ENCODE measurements at regions not wholly inside any gene's neighbourhood (a gene's known extent, or its start where the extent isn't known, plus 50 kb on each side); places are given as distances from the start of the nearest gene placed in this dataset.
A peak's percentile ranks its signal among the peaks of the same experiment; 100 is the strongest.

DNA sequence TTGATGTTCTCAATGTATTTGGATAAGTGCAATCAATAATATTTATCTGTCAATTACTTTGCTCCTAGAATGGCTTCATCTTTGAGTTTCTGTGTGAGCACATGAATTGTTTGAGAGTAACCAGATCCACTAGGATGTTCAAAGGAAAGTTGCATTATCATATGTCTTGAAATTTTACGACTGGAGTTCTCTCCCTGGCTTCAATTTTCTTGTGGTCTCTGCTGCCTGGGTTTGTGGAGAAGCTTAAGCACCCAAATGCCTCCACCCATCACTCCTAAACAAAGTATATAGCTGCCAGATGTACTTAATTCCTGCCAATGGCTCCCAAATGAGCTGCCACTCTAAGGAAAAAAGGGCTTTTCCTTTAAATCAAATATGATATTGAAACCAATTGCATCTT lies 1149.4 kb upstream of the ZEB2 start:
- DNase-seq (ENCODE audit: low read depth, low spot score): no peak

DNA sequence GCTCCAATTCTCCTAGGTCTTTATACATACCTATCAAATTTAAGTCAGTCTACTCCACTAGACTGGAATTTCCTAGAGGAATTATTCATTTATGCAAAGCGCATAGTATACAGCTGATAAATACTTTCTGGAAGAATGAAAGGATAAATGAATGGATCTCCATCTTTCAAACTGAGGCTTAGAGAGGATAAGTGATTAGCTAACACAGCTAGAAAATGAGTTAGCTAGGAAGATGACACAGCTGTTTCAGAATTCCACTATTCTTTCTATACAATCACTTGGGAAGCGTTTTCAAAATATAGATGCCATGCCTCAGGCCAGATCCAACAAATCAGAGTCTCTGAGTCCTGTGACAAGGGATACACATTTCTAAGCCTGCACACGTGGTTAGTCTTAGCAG lies 1146.6 kb upstream of the ZEB2 start:
- no peak for DNase-seq (ENCODE audit: low read depth, low spot score)

DNA sequence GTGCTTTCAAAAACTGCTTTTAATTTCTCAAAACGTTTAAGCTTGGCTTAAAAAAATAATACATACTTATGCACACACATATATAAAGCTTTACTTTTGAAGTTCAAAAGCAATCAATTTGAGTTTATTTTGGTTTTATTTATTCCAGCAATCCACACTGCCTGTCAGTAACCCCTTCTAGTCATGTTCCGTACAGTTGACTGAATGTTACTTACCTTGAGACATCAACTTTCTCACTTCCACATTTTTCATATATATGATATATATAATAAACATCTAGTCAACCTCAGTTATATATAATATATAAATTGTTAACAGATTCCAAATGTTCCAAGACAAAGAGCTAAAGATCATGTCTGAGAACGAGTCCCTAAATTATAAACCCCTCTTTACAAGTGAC lies 1137.3 kb upstream of the ZEB2 start:
- DNase-seq (ENCODE audit: low read depth, low spot score): no peak

DNA sequence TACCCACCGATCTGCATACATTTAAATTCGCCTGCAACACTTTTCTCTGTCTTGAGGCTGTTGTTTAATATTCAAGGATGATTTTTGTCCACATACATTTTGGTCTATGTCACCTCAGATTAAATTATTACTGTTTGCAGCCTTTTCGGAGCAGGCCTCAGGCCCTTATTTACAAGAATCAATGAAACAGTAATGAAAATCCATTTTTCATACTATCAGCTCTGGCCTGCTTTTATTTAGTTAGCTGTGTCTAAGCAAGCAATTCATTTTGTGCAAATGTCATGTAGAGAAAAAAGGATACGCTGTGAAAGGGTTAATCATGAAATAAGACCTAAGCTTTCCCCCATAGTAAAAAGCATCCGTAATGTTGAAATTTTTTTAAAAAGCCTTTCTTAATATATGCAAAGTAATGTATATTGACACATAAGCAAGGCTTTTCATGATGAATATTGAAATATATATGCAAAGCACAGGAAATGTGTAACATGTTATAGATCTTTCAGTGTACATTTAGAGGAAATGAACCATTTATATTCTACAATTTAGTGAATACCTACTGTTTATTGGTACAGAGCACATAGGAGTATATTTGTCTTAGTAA lies 1135.3 kb upstream of the ZEB2 start:
- DNase-seq (ENCODE audit: low read depth, low spot score): no peak

DNA sequence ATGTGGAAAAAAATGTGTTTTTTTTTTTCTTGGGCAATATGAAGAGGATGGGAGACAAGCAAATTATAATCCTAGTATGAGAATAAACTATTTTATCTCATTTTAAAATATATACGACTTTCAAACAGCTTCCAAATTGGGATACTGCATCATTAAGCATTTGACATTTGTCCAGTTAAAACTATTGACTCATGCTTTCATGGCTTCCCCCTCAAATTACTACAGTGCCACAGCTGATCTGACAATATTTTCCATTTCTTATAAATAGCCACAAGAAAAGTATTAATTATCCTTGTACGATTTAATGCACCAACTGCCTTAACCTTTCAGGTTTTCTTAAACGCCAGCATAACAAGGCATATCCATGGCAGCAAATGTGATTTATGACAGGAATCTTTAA lies 1134.8 kb upstream of the ZEB2 start:
- DNase-seq (ENCODE audit: low read depth, low spot score): no peak

DNA sequence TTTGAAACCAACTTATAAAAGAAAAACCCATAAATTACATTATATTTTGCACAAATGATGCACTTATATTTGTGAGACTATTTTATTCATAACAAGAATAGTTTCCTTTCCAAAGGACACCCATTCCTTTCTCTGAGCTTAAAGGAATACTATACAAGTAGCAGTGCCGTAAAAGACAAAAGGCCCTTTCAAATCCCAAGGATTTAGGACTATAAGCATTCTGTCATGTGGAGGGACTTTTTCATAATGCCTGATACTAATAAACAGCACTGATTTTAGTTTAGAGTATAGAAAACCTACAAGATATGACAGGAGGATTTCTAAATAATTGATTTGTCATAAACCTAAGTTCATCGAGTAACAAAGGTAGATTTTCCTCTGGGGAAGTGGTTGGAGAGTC lies 1134.2 kb upstream of the ZEB2 start:
- no peak for DNase-seq (ENCODE audit: low read depth, low spot score)

DNA sequence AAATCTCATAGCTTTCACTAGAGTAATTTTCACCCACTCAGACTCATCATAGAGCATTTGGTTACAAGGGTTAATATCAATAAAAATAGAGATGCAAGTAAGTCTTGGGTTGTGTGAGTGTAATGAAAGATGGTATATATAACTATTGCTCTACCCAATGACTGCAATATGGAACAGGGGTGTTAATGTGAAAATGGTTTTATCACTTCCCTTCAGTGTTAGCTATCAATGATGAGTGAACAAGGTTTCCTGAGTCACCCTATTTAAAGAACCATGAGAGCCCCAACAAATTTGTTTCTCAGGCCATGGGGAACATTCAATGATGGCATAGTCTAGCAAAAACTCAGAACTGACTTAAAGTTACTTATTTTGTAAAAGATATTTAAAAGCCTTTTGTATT lies 1133.6 kb upstream of the ZEB2 start:
- no peak for DNase-seq (ENCODE audit: low read depth, low spot score)

DNA sequence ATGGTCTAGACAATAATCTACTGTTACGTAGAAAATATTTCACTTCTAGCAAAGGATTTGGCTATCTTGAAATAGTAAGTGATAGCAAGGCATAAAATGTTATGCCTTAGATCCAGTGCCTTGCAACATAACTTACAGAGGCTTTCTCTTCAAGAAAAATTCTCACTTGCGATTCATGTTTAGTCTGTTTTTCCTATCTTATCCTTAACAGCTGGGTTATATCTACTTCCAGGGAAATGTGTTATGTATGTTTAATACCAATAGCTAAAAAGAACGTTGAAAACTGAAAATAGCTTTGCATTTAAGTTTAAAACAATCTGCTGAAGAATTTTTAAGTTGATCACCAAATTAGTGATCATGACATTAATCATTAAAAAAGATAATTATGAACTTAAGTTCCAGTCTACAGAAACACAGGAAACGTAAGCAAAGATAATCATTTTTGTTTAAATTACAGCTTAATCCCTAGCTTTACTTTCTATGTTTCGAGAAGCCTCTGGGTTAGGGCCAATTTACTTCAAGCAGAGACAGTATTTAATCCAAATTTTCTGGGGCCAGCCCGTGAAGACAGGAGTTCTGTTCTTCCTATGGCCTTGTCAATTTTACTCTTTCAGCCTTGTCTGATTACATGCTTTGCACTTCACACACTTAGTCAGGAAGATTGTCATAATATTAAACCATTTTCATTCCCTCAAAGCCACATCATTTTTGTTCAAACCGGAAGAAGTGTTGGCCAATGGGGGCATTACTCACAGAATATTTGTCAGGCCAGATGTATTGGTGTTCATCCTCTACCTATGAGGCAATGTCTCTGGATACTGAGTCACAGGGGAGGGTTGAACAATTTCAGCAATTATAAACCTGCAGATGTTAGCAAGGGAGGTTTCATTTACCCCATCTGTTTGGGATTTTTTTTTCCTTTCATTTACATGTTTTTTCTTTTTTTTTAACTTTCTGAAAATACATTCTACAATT lies 1132.9 kb upstream of the ZEB2 start:
- DNase-seq (ENCODE audit: low read depth, low spot score): no peak

DNA sequence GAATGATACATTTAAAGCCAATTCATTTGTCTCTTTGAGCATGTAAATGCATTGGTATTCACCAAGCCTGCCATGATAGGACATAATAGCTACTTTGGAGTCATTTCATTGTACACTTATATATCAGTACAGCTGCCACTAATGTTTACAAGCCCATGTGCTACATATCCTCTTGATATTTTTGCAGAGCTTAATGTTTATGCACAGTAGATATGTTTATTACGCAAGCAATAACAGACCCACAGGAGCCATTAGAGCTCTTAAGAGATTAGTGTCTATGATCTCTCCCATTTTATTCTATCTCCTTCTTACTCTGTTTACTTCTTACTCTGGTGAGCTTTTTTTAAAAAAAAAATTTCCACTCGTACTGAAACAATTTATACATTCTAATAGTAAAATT lies 1132.1 kb upstream of the ZEB2 start:
- DNase-seq (ENCODE audit: low read depth, low spot score): no peak

DNA sequence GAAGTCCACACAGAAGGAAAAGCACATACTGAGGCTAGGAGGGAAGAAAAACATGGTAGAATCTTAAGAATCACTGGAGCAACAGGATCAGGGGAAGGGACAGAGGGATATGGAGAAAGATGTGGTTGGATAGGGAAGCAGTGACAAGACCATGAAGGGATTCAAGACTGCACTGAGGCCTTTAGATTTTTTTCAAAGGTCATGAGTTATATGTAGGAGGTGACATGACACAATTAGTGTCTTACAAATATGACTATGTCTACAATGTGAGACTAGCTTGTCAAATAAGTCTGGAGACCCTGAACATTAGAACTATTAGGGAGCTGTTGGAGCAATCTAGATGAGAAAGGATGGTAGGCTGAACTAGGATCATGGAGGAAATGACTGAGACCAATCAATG lies 1130.3 kb upstream of the ZEB2 start:
- DNase-seq (ENCODE audit: low read depth, low spot score): no peak

DNA sequence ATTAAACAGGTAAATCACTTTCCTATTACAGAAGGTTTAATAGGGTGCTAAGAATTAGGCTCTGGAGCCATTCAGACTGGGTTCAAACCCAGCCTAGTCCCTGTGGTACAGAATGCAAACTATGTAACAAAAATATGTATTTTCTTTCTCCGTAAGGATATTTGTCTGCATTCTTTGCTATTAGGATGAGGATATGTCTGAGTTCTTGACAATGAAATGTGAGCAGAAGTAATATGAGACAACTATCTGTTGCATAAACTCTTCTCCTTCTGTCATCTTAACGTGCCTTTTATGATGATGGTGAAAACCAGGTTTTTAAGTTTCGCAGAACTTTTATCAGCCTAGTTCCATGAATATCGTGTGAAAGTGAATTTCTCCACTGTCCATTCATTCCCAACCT lies 1129.1 kb upstream of the ZEB2 start:
- no peak for DNase-seq (ENCODE audit: low read depth, low spot score)

DNA sequence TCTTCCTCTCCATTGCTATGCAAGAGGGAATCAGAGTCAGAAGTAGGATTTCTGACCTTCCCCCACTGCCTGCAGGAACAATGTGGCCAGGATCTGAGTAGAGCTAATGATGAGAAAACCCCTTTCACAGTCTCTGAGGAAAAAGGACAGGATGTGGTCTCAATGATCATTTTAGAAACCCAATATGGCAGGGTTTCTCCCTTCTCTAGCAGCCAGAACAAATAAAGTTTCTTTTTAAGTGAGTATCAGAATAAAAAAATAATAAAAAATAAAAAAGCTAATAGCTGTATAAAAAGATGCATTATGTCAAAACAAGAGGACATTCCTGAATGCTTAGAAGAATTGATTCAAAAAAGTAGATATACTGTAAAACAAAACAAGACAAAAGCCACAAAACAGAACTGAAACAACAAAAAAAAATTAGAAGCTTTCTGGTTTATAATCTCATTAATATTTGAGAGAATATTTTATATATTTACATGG lies 1124.9 kb upstream of the ZEB2 start:
- DNase-seq (ENCODE audit: low read depth, low spot score): no peak

DNA sequence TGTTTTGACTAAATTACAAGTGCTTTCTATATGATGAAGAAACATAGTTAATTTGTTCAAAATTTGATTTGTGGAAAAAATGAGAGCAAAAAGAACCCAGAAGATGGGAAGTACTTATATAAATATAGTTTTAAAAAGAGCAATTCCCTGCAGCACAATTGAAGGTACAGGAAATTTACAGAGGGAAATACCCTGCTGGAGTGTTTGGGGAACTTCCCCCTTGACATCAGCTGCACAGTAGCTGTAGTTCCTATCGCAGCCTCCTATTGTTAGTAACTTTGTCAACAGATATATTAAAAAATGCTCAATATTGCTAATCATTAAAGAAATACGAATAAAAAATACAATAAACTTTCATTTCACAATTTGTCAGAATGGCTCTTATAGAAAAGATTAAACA lies 1118.8 kb upstream of the ZEB2 start:
- no peak for DNase-seq (ENCODE audit: low read depth, low spot score)

DNA sequence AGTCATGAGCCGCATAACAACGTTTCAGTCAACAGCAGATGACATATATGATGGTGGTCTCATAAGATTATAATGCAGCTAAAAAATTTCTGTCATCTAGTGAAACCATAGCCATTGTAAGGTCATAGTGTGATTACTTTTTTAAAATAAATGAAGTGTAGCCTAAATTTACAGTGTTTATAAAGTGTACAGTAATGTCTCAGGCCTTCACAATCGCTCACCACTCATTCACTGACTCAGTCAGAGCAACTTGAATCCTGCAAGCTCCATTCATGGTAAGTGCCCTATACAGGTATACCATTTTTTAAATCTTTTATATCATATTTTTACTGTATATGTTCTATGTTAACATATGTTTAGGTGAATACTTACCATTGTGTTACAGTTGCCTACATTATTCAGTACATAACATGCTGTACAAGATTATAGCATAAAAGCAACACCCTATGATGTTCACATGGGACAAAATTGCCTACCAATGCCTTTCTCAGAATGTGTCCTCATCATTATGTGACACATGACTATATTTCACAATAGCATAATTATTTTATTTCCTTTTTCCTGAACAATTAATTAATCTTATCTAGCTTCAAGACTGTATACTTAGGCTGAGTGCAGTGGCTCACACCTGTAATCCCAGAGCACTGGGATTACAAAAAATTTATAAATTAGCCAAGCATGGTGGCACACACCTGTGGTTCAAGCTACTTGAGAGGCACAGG lies 1115.9 kb upstream of the ZEB2 start:
- DNase-seq (ENCODE audit: low read depth, low spot score): no peak

DNA sequence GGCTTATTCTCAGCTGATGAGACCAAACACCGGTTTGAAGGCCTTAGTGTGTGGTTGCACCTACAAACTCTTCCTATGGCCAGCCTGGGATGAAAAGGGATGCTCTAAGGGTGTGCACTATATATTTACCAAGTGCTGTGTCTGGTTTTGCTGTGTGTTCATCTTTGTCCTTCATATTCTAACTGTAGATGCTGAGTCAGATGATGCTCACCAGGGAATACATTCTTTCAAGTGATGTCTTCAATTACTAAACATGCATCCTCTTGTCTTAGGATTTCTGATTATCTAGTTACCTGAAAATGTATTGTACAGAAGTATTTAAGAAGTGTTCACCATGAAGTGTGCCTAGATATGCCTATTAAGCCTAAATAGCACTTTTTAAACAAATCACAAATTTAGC lies 1111.6 kb upstream of the ZEB2 start:
- DNase-seq (ENCODE audit: low read depth, low spot score): no peak

DNA sequence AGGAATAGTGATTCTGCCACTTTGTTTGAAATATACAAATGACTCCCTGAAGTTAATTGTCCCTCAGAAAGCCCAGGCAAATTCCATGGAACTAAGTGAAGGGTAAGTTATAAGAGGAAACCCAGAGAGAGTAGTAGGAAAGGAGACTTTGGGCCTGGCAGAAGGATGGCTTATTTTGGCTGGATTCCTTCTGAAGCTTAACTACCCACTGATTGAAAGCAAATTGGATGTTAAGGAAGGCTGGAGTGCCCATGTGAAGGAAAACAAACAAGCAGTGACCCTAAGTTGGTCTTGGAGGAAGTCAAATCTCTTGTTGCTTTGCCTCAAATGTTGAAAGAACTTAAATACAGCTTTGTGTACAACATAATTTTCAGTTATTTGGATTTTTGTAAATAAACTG lies 1106.4 kb upstream of the ZEB2 start:
- DNase-seq (ENCODE audit: low read depth, low spot score): peak; percentile 16

DNA sequence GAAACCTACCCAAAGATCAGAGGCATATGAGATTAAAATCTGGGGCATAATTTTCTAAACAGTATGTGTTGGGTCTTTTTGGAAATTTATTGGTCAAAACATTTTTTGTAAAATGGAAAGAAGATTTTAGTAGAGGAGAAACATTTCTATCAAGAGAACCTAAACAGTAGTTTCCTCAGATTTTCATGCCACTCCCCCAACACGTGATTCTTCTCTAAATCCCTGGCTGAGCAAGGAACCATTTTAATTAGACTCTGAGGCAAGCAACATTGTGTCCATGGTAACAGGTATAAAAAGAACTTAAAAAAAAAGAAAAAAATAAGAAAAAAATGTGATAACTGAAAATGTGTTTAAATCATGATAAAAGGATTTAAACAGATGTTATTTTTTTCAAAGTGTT lies 1105.2 kb upstream of the ZEB2 start:
- DNase-seq (ENCODE audit: low read depth, low spot score): no peak

DNA sequence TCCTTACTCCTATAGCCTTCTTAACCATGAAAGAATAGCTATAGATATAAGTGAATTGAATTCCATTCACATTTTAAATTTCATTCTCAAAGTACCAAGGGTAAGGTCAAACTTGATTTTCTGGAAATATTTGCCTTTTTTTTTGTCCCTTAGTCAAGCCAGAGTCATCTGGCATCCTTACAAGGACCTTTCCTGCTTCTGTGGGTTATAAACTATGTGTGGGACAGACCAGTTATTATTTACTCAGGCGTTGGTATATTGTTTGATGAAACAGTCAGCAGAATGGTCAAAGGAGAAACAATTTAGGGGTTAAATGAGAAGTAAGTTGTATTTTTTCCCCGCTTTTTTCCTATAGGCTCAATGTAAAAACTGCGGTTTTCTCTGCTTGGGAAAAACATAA lies 1103.2 kb upstream of the ZEB2 start:
- no peak for DNase-seq (ENCODE audit: low read depth, low spot score)

DNA sequence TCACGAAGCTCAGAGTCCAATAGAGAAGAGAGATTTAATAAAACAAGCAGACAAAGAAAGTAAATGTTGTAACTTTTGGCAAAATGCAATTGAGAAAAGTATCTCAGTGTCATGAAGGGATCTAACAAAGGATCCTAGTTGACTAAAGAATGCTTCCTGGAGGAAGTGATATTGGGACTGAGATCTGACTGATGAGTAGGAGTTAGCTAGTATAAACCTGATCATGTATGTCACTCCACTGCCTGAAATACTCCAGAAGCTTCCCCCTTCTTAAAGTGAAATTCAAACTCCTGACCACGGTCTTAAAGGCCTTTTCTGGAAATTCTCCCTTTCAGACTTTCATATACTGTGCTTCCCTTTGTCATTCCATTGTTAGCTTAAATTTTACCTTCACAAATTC lies 1102.4 kb upstream of the ZEB2 start:
- no peak for DNase-seq (ENCODE audit: low read depth, low spot score)

DNA sequence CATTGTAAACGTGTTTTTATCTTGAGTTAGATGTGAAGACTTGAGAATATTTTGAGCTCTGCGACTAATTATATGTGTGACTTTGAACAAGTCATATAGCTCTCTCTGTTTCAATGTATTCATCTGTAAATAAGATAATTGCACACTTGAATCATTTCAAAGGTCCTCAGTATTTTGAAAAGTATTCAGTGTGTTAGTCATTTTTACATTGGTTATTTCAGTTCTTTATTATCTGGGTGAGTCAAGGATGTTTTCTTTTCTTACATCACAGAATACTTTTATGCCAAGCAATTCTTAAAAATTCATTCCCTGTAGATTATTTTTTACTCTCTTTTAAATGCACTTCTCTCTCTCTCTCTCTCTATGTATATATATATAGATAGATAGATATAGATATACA lies 1098.0 kb upstream of the ZEB2 start:
- no peak for DNase-seq (ENCODE audit: low read depth, low spot score)

DNA sequence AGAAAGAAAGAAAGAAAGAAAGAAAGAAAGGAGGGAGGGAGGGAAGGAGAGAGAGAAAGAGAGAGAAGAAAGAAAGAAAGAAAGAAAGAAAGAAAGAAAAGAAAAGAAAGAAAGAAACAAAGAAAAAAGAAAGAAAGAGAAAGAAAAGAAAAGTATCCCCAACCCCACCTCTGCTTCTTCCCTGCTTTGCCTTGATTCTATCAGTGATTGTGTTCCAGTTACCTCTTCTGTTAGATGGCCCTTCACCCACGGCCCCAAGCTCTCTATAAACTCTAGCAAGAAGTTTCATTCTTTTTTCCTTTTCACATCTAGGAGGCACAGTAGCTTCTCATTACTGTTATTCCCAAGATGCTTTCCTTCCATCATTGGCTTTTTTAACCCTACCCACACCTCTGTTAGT lies 1097.5 kb upstream of the ZEB2 start:
- no peak for DNase-seq (ENCODE audit: low read depth, low spot score)

DNA sequence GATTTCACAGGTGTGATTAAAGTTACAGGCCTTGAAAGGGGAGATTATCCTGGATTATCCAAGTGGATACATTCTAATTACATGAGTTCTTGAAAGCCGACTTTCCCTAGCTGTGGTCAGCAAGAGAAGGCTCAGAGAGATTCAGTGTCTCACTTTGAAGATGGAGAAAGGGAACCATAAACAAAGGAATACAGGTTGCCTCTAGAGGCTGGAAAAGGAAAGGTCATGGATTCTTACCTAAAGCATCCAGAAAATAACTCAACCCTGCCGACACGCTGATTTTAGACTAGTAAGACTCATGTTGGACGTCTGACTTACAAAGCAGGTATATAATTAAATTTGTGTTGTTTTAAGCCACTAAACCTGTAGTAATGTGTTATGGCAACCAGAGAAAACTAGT lies 1095.7 kb upstream of the ZEB2 start:
- DNase-seq (ENCODE audit: low read depth, low spot score): no peak

DNA sequence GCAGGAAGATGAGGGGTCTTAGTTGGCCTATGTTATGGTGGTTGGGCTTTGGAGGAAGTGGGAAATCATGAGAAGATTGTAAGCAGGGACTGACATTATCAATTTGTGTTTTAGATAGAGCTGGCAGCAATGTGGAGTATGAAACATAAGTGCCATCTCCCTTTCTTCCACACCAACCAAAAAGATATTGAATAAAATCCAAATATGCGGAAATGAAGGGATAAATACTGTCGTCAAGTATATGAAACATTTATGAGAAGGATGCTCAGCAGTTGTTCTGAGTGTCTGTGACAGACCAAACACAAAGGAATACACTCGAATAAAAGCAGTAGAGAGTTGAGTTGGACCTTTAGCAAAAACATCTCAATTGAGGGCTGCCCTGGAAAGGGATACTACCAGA lies 1090.0 kb upstream of the ZEB2 start:
- no peak for DNase-seq (ENCODE audit: low read depth, low spot score)
